ENCODE measurements at regions not wholly inside any gene's neighbourhood (a gene's known extent, or its start where the extent isn't known, plus 50 kb on each side); places are given as distances from the start of the nearest gene placed in this dataset.

GRCh38 chr18:29307982-29308381, 1131.1 kb upstream of the CDH2 start:
- no peak for DNase-seq

- DNase-seq, result no peak
Measured at GRCh38 chr18:29307231-29307630, 1130.3 kb upstream of the CDH2 start.

DNA sequence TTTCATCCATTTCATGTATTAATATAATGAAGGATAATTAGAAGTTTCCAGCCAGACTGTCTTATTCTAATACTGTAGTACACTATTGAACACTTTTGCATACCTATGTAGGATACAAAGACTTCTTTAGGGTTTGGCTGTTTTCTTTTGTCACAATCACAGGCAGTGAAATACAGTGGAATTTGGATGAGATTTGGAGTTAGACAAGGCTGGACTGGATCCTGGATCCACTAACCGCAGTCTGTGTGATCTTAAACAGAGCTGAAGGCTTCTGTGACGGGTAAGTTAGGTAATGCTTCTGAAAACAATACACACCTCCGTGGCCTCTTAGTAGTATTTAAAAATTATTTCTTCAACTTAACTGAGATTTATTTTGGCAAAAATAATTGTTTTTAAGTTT, 1128.6 kb upstream of the CDH2 start:
- DNase-seq, result no peak

GRCh38 chr18:29301048-29301447, 1124.1 kb upstream of the CDH2 start:
- no peak for DNase-seq

DNA sequence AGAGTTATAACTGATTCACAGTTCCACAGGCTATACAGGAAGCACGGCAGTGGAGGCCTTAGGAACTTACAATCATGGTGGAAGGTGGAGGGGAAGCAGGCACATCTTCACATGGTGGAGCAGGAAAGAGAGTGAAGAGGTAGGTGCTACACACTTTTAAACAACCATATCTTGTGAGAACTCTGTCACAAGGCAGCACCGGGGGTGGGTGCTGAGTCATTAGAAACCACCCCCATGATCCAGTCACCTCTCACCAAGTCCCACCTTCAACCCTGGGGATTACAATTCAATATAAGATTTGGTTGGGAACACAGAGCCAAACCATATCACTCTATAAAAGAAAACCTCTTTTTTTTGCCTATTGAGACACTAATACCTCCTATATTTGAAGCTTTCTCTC, 1108.5 kb upstream of the CDH2 start:
- no peak for DNase-seq

- no peak for DNase-seq
Measured at GRCh38 chr18:29271501-29271900, 1094.6 kb upstream of the CDH2 start.

DNA sequence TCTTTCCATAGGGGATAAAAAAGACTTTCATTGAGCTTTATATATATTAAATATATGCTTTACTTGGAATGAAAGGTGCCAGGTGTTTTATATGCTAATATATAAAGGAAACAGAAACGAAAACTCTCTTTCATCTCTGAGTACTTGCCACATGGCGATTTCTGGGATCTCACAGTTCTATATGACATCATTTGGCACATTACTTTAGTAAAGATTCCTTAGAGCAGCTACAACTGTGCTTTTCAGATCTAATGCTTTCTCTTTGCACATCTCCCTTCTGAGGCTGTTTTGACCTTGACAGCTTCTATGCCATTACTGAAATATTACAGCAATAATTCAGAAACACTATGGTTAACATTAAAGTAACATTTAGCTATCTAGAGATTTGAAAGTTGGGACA, 1082.9 kb upstream of the CDH2 start:
- DNase-seq, result no peak

- no peak for DNase-seq
Measured at GRCh38 chr18:29254123-29254522, 1077.2 kb upstream of the CDH2 start.

- DNase-seq, result no peak
Measured at GRCh38 chr18:29251681-29252080, 1074.8 kb upstream of the CDH2 start.

DNA sequence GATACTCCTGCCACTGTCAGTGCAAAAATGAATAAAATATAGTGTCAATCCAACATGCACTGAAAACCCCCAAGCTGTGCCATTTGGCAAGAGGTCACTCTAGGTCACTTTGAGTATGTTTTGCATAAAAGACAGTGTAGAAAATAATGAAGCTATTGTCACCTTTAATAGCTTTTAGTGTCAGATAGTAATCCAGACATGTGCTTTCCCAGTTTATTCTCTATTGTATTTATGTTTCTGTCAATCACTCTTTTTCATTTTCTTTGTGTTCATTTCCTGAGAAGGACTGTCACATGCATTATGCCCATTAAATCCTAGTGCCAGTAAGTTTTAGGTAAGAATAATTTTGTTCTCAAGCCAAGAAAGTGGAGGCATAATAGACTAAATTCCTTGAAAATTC, 1073.9 kb upstream of the CDH2 start:
- no peak for DNase-seq

GRCh38 chr18:29250259-29250658, 1073.3 kb upstream of the CDH2 start:
- no peak for DNase-seq

DNA sequence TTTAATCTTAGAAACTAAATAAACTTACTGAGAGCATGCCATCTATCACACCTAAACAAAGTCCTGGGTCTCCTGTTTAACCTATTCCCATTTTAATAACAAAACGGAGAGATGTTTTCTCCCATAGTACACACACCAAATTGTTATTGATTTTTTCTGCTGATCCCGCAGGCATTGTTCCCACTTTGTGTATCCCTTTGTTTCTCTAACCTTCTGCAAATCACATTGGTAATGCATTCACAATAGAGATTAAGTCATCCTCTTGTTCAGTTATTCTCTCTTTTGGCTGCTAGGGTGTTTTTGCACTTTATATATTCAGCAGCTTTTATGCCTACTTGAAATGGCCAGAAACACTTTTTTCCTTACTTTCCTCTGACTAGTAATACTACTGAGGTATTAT, 1071.9 kb upstream of the CDH2 start:
- DNase-seq, result no peak

- no peak for DNase-seq
Measured at GRCh38 chr18:29241199-29241598, 1064.3 kb upstream of the CDH2 start.

DNA sequence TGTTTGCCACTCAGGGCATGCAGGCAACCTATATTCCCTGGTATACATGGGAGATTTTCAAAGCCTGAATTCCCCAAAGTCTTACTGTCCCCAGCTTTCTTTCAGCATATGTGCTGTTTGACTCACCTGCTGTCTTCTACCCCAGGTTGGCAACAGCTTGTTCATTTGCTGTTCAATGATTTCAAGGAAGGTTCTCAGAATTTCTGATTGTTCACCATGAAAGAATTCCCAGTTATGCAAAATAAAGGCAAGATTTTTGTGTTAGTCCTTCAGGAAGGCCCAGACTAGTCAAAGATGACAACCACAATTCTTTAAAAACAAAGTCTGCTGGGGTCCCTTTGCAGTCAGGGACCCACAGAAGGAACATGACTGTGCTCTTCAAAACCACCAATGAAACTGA, 1057.8 kb upstream of the CDH2 start:
- DNase-seq, result no peak

- no peak for DNase-seq
Measured at GRCh38 chr18:29226213-29226612, 1049.3 kb upstream of the CDH2 start.

GRCh38 chr18:29225351-29225750, 1048.4 kb upstream of the CDH2 start:
- no peak for DNase-seq

- DNase-seq, result no peak
Measured at GRCh38 chr18:29218091-29218490, 1041.2 kb upstream of the CDH2 start.

DNA sequence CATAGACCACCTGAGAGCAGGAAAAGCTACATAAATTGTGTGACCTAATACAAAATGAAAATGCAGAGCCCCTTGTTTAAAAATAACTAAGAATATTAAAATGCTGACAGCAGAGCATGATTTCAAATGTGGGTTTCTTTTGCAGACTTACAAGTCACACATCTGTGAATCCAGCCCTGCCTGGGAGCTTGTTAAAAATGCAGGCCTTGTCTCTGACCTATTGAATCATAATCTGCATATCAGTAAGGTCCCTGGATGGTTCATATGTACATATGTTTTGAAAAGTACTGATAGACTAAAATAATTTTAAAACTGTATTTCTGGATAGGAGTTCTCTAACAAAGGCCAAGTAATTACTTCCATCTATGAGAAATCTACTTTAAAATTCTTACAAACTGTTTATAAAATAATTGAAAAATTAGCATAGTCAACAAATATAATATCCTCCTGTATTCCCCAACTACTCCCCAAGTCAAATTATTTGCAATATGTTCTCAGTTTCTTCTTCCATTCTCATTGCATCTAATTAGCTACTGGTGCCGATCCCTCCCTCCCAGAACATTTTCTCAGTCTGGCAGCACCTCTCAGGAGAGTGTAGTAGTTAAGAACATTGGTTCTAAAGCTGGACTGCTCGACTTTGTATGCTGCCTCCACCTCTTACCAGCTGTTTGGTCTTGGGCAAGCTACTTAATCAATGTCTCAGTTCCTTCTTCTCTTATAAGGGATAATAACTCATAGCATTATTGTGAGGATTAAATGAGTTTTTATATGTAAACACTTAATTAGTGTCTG, 1040.4 kb upstream of the CDH2 start:
- no peak for DNase-seq

- DNase-seq, result no peak
Measured at GRCh38 chr18:29198834-29199233, 1021.9 kb upstream of the CDH2 start.

GRCh38 chr18:29196307-29196706, 1019.4 kb upstream of the CDH2 start:
- no peak for DNase-seq

GRCh38 chr18:29191263-29191662, 1014.3 kb upstream of the CDH2 start:
- no peak for DNase-seq

DNA sequence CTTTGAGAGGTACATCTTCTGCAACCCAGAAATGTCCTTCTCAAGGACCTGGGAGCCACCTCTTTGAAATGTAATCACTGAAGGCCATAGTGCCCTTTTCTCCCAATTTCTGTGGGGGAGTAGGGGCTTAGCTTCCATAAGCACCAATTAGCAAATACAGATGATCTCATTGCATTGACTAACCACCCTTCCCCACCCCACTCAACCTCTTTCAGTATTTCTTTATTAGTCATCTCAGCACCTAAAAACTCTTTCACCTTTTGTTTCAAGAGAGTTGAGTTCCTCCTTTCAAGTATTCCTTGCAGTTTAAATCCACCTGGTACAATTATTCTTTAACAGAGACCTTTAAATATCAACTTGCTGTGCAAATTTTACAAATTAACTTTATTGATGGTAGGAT, 1011.8 kb upstream of the CDH2 start:
- no peak for DNase-seq

DNA sequence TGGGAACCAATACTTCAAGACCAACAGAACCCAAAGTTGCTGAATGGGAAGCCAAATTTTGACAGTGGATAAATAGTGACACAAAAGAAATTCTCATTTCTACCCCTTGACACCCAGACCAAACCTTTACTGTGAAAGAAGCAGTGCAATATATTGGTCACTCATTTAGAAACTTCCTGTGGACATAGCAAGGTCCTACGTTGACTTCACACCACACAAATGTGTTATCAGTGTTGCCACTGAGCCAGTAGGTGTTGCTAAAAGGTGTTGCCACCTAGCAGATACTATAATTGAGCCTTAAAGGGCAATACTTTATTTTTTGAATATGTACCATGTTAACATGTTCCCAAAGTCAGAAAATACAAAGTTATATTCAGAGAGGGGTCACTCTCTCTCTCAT, 1008.9 kb upstream of the CDH2 start:
- DNase-seq, result no peak

DNA sequence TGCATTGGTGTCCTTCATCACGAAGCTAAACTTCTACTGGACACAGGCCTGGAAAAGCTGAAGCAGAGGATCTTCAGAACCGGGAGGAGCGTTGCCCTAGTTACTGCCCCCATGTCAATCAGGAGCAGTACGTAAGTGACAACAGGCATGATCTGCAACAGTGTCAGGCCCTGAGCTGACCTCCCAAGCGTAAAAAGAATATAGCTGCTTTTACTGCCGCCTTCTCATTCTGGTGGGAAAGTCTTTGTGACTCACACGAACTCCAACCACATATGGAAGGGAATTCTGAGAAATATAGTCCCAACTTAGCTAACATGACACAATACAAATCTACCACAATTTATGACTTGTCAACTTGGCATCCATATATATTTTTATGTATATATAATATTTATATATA, 1007.7 kb upstream of the CDH2 start:
- no peak for DNase-seq

GRCh38 chr18:29181151-29181901, 1004.4 kb upstream of the CDH2 start:
- DNase-seq, result no peak
